Frontal cortex (tissue), 3 donors: ENCODE measurements at regions not wholly inside any gene's neighbourhood (a gene's known extent, or its start where the extent isn't known, plus 50 kb on each side); places are given as distances from the start of the nearest gene placed in this dataset.

Source experiments
- DNase-seq, 2 donors: peaks; one replicate each; pipeline ENCODE4 v3.0.0; 2012; ENCODE audit warnings: low spot score in 2 of 2
- FAIRE-seq: peaks from 2 replicates; lab custom pipeline; 2012; peaks lifted over from hg19 to GRCh38; lab: Jason Lieb, UNC
- donor health status: control.
- donor health status: control.
- donor health status: control.

GRCh38 chr4:124203613-124204238 is 508.8 kb downstream of the ANKRD50 start:
- DNase-seq (no peak), FAIRE-seq (no peak)

DNA sequence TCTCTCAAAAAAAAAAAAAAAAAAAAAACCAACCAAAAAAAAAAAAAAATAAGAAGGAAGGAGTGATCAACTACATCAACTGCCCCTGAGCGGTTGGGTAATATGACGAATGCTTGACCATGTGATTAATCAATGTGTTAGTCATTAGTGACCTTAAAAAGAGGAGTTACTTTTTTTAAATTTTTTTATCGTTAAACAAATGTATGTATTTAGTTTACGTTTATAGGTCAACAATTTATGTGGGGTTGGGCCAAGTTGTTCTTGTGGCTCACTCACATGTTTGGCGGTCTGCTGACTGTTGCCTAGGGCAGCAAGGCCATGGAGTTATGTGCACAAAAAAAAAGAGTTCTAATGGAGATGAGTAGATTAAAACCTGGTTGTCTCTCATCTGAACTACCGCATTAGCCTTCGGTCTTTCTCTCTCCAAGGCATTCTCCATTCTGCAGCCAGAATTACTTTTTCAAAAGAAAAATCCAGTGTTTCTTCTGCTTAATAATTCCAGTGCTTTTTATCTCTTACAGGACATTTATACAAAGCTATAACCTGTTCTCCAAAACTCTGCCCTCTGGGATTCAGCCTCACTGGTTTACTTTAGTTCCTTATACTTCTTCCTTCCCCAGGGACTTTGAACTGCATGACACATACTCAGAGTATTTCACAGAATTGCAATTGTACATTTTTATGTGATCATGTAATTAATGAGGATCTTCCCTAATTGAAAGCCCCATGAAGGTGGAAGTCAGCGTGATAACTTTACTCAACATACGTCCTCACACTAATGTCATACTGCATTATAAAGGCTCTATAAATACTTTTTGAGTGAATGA is 505.5 kb downstream of the ANKRD50 start:
- DNase-seq: no peak
- no peak for FAIRE-seq

GRCh38 chr4:124209211-124209610 is 503.3 kb downstream of the ANKRD50 start:
- FAIRE-seq (no peak), DNase-seq (no peak)

DNA sequence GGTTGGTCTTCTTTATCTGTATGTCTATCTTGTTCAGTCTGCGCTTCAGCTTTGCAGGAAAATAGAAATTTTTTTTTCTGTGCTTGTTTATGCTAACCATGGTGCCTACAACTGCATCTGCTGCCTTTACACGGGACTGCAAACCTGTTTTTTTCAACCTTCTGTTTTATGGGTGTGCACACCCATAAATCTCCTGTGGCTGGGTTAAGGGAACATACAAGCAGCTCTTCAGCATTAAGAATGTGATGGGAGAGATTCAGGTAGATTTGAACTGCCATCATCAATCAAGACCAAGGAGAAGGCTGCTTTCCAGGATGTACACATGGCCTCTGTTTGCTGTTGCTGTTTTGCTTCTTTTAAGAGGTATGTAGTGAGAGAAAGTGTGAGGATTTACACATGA is 502.9 kb downstream of the ANKRD50 start:
- FAIRE-seq (no peak), DNase-seq (no peak)

- DNase-seq (no peak), FAIRE-seq (no peak)
Observed at GRCh38 chr4:124210746-124211145, 501.8 kb downstream of the ANKRD50 start.

DNA sequence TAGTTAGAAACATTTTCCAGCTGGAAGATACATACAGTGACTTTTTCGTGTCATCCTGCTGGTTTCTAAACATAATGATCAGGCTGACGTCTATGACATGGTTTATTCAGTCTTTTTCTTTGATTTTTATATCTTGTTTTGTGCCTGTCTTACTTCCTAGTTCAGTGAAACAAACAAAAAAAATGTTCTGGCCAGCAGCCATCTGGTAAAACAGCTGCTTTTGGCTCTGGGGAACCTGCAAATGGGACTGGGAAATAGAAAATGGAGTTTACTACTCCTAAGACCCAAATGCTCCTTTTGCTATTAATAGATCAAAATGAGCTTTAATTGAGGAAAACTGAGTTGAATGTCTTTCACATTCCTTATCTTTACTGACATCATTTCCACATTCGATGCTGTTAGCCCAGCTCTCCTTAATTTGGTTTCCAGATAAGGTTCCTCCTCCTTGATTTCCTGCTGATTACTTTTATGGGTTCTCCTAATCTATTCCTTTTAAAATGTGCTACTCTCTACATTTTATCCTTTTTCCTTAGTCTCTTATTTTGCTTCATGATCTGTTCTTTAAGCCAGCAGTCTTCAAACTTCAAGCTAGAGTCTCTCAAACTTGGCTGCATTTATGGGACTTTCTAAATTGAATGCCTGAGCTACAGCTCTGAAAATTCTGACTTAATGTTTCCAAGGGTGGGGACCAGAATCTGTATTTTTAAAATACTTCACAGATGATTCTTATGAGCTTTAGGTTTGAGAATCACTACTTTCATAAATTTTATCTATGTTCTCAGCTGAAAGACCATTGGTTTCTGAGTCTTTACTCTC is 499.5 kb downstream of the ANKRD50 start:
- DNase-seq: no peak
- no peak for FAIRE-seq

DNA sequence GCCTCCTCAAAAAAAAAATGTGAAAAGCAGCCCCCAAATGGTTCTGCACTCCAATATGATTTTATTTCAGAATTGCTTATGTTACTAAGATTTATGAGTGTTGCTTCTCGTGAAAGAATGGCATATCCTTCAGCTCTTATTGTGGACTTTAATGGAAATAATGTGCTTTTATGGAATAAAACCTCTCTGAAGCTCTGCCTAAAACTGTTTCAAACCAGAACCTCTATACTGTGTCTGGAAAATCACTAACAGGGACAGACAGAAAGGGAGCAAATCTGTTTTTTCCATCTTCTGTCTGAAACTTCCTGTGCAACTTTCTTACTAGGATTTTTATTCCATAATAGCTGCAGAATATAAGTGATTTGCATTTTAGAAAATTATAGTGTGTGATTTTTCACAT is 493.1 kb downstream of the ANKRD50 start:
- no peak for FAIRE-seq
- DNase-seq: no peak

- FAIRE-seq: no peak
Observed at GRCh38 chr4:124224256-124224655, 488.3 kb downstream of the ANKRD50 start.

GRCh38 chr4:124227981-124228380 is 484.6 kb downstream of the ANKRD50 start:
- FAIRE-seq (no peak), DNase-seq (no peak)

More at GRCh38 chr4:124224256-124224655, 488.3 kb downstream of the ANKRD50 start:
- DNase-seq: no peak

DNA sequence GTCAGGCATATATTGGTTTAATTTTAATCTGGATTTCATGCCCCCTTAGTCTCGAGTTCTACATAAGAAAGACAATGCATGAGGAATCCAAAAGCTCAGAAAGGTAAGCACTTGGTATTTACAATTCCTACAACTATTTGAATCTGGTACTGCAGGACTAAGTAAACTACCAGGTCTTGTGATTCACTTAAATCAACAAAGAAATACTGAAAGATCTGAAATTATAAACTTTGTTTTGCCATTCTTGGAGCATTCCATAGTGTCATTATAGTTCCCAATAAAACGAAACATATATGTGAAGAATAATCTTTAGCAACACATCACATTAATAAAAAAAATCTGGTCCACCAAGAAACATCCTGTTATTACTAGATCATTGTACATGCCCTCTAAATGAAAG is 482.3 kb downstream of the ANKRD50 start:
- no peak for FAIRE-seq

DNA sequence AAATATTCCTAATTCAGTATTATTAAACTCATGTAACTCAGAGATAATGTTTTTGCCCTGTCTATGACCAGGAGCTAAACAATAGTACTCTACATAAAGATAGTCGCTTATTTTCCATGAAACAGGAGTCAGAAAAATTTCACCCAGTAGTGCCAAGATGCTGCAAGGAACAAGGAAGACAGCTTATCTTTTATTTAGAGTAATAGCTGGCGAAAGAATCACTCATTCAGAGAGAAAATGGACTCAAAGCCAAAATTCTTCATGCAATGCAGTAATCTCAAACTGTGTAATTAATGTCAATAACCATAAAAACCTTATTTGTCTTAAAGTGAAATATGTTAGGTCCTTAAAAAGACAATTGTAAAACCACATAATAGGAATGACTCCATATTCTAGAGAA is 477.8 kb downstream of the ANKRD50 start:
- DNase-seq (no peak), FAIRE-seq (no peak)

More for the DNA sequence above, 482.3 kb downstream of the ANKRD50 start:
- no peak for DNase-seq

GRCh38 chr4:124243671-124244366 is 468.7 kb downstream of the ANKRD50 start:
- FAIRE-seq: no peak
- DNase-seq: no peak

GRCh38 chr4:124253080-124253479 is 459.5 kb downstream of the ANKRD50 start:
- FAIRE-seq: no peak
- DNase-seq: no peak

- FAIRE-seq (no peak), DNase-seq (peak; percentile 8 to 27)
Observed at GRCh38 chr4:124262211-124263179, 450.0 kb downstream of the ANKRD50 start.

DNA sequence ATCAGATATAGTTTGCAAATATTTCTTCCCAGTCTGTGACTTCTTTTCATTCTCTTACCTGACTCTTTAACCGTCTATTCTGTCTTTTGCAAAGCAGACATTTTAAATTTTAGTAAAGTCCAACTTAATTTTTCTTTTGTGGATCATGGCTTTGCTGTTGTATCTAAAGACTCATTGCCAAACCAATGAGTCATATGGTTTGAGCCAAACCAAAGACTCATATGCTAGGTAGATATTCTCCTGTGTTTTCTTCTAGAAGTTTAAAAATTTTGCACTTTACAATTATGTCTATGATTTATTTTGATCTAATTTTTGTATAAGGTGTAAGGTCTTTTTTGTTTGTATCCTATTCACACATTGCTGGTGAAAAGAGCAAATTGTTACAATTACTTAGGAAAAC is 446.8 kb downstream of the ANKRD50 start:
- DNase-seq (no peak), FAIRE-seq (no peak)

GRCh38 chr4:124266721-124267120 is 445.8 kb downstream of the ANKRD50 start:
- DNase-seq: no peak
- FAIRE-seq: peak; percentile 26

GRCh38 chr4:124276461-124276860 is 436.1 kb downstream of the ANKRD50 start:
- no peak for FAIRE-seq
- DNase-seq: no peak

- FAIRE-seq (no peak), DNase-seq (no peak)
Observed at GRCh38 chr4:124277691-124278090, 434.8 kb downstream of the ANKRD50 start.

DNA sequence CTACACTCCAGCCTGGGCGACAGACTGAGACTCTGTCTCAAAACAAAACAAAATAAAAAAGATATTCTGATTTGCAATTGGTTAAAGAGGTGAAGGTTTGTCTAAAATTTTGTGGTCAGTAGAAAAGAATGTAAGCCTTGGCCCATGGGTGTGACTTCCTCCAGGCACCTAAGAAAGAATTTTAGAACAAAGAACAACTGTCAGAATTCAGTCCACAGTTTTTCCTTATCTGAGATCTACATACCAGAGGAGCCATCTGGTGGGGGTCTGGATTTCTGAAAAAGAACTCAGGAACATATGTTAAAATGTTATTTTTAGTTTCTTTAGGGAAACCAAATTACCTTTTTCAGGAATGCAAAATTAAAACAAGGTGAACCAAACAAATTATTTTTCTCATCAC is 434.1 kb downstream of the ANKRD50 start:
- FAIRE-seq: no peak
- DNase-seq: no peak
